Liver (tissue), 8 donors: ENCODE measurements at regions not wholly inside any gene's neighbourhood (a gene's known extent, or its start where the extent isn't known, plus 50 kb on each side); places are given as distances from the start of the nearest gene placed in this dataset.

Experiments
- DNase-seq: peaks from one replicate; pipeline ENCODE4 v3.0.0-alpha.2; 2017; ENCODE audit warnings: low spot score
- H3K27ac ChIP-seq, 2 donors: one replicate each; pipeline ENCODE4 v1.7.0; 2013; ENCODE audit warnings: inconsistent platforms in 2 of 2, low read length in 2 of 2, control low read depth in 1 of 2, low read depth in 1 of 2, mild to moderate bottlenecking in 1 of 2
- H3K27me3 ChIP-seq, 4 donors: one replicate each; pipeline versions ENCODE4 v1.6.1 to v1.7.0; 2013; ENCODE audit warnings: low read length in 3 of 4, inconsistent platforms in 1 of 4, mild to moderate bottlenecking in 1 of 4, moderate library complexity in 1 of 4; ENCODE audit not compliant: control insufficient read depth in 4 of 4, insufficient read depth in 4 of 4
- H3K36me3 ChIP-seq, 4 donors: one replicate each; pipeline versions ENCODE4 v1.6.1 to v1.7.0; 2013; ENCODE audit warnings: low read length in 3 of 4, mild to moderate bottlenecking in 3 of 4, low read depth in 1 of 4, moderate library complexity in 1 of 4; ENCODE audit not compliant: control insufficient read depth in 4 of 4, insufficient read depth in 3 of 4
- H3K4me1 ChIP-seq, 4 donors: one replicate each; pipeline versions ENCODE4 v1.6.1 to v1.7.0; 2013; ENCODE audit warnings: low read length in 3 of 4, mild to moderate bottlenecking in 3 of 4, moderate library complexity in 1 of 4; ENCODE audit not compliant: control insufficient read depth in 4 of 4, insufficient read depth in 4 of 4
- H3K4me3 ChIP-seq, 3 donors: one replicate each; pipeline versions ENCODE4 v1.6.1 to v1.7.0; 2013; ENCODE audit warnings: low read length in 3 of 3, control low read depth in 1 of 3, low read depth in 1 of 3, mild to moderate bottlenecking in 1 of 3
- H3K9ac ChIP-seq, 2 donors: one replicate each; pipeline ENCODE4 v1.7.0; 2013; ENCODE audit warnings: low read length in 2 of 2, mild to moderate bottlenecking in 2 of 2, moderate library complexity in 2 of 2, control low read depth in 1 of 2, low read depth in 1 of 2
- H3K9me3 ChIP-seq, 4 donors: one replicate each; pipeline versions ENCODE4 v1.6.1 to v1.7.0; 2013; ENCODE audit warnings: low read length in 3 of 4; ENCODE audit not compliant: control insufficient read depth in 4 of 4
- ATF3 ChIP-seq: IDR thresholded peaks from 2 replicates; pipeline ENCODE4 v1.6.1; 2016; ENCODE audit warnings: antibody characterized with exemption
- CTCF ChIP-seq: fragments of 150-350 bp; IDR thresholded peaks from 2 replicates; pipeline ENCODE4 v1.5.1; 2017; ENCODE audit warnings: improper control_type of control experiment, low read depth, low read length; ENCODE audit not compliant: missing input control
- FOXA1 ChIP-seq: IDR thresholded peaks from 2 replicates; pipeline ENCODE4 v1.6.1; 2016; ENCODE audit warnings: antibody characterized with exemption
- FOXA2 ChIP-seq: IDR thresholded peaks from 2 replicates; pipeline ENCODE4 v1.6.1; 2016; ENCODE audit warnings: antibody characterized with exemption
- GABPA ChIP-seq, 2 donors: IDR thresholded peaks in 1 of 2; conservative IDR thresholded peaks in 1 of 2; 2 replicates each; pipeline ENCODE4 v1.6.1; 2016; ENCODE audit warnings: antibody characterized with exemption in 2 of 2, mild to moderate bottlenecking in 1 of 2, moderate library complexity in 1 of 2
- HNF4A ChIP-seq, 2 donors: conservative IDR thresholded peaks; 2 replicates each; pipeline ENCODE4 v1.6.1; 2016; ENCODE audit warnings: antibody characterized with exemption in 2 of 2, mild to moderate bottlenecking in 2 of 2
- HNF4G ChIP-seq: IDR thresholded peaks from 2 replicates; pipeline ENCODE4 v1.6.1; 2016; ENCODE audit warnings: antibody characterized with exemption
- JUND ChIP-seq, 2 donors: IDR thresholded peaks; 2 replicates each; pipeline ENCODE4 v1.6.1; 2016; ENCODE audit warnings: antibody characterized with exemption in 2 of 2
- MAX ChIP-seq: IDR thresholded peaks from 2 replicates; pipeline ENCODE4 v1.6.1; 2016; ENCODE audit warnings: antibody characterized with exemption
- NR2F2 ChIP-seq: IDR thresholded peaks from 2 replicates; pipeline ENCODE4 v1.6.1; 2016; ENCODE audit warnings: antibody characterized with exemption
- RAD21 ChIP-seq, 2 donors: IDR thresholded peaks; 2 replicates each; pipeline ENCODE4 v1.6.1; 2016; ENCODE audit warnings: antibody characterized with exemption in 2 of 2, mild to moderate bottlenecking in 2 of 2
- REST ChIP-seq: IDR thresholded peaks from 2 replicates; pipeline ENCODE4 v1.6.1; 2016; ENCODE audit warnings: antibody characterized with exemption, mild to moderate bottlenecking
- RXRA ChIP-seq, 2 donors: IDR thresholded peaks; 2 replicates each; pipeline ENCODE4 v1.6.1; 2017 to 2018; ENCODE audit warnings: antibody characterized with exemption in 2 of 2, mild to moderate bottlenecking in 1 of 2
- SP1 ChIP-seq: IDR thresholded peaks from 2 replicates; pipeline ENCODE4 v1.6.1; 2018; ENCODE audit warnings: antibody characterized with exemption, mild to moderate bottlenecking
- TAF1 ChIP-seq: conservative IDR thresholded peaks from 2 replicates; pipeline ENCODE4 v1.6.1; 2016; ENCODE audit warnings: antibody characterized with exemption, mild to moderate bottlenecking
- YY1 ChIP-seq: IDR thresholded peaks from 2 replicates; pipeline ENCODE4 v1.6.1; 2016; ENCODE audit warnings: antibody characterized with exemption, mild to moderate bottlenecking
- ZBTB33 ChIP-seq: IDR thresholded peaks from 2 replicates; pipeline ENCODE4 v1.6.1; 2016; ENCODE audit warnings: antibody characterized with exemption
- WGBS: extraction: QIAGEN DNeasy Blood & Tissue Kit; methylation state at CpG from one replicate; pipeline ENCODE4 v1.1.7; 2013; 5-methylcytosine and 5-hydroxymethylcytosine counted together
- donor health status: healthy.
- donor health status: healthy.
- donor health status: healthy.
- donor health status: healthy.
- donor health status: healthy.

GRCh38 chr5:87898574-87898973, 370.1 kb downstream of the TMEM161B start:
- WGBS, result 77% methylated on average over 6 of the region's 6 CpGs
- no peak overlapping the region for H3K27ac ChIP-seq
- H3K4me1 ChIP-seq, result peaks cover 0 to 5% (median 2%) of the 10 kb centered on the region in 4 donors
- H3K9ac ChIP-seq, result no peak overlapping the region
- H3K9me3 ChIP-seq, result no peaks in the 10 kb centered on the region
- TF ChIP-seq GABPA (IDR thresholded peaks at IDR 0.05 in 1 of 2, conservative IDR thresholded peaks at IDR 0.05 in 1 of 2), result no peak
- TF ChIP-seq FOXA2, result no peak
- no peak for TF ChIP-seq HNF4G
- TF ChIP-seq JUND (IDR thresholded peaks at IDR 0.05), result no peak
- TF ChIP-seq YY1, result no peak
- no peak for TF ChIP-seq ZBTB33
- TF ChIP-seq TAF1, result no peak
- TF ChIP-seq HNF4A (conservative IDR thresholded peaks at IDR 0.05), result no peak
- TF ChIP-seq SP1, result no peak
- TF ChIP-seq RXRA (IDR thresholded peaks at IDR 0.05), result no peak
- TF ChIP-seq FOXA1, result no peak
- TF ChIP-seq ATF3, result no peak
- TF ChIP-seq MAX, result no peak
- TF ChIP-seq REST, result no peak
- TF ChIP-seq CTCF, result no peak
- no peak for TF ChIP-seq RAD21 (IDR thresholded peaks at IDR 0.05)
- H3K36me3 ChIP-seq, result no peaks in the 10 kb centered on the region
- DNase-seq, result no peak
- no peaks in the 10 kb centered on the region for H3K27me3 ChIP-seq
- H3K4me3 ChIP-seq, result no peak overlapping the region

GRCh38 chr5:87888139-87888538, 380.5 kb downstream of the TMEM161B start:
- Histone ChIP-seq H3K9ac (no peak overlapping the region), H3K4me1 (no peaks in the 10 kb centered on the region), H3K4me3 (no peak overlapping the region), H3K27ac (no peak overlapping the region), H3K27me3 (no peaks in the 10 kb centered on the region), H3K36me3 (no peaks in the 10 kb centered on the region), H3K9me3 (no peaks in the 10 kb centered on the region)
- TF ChIP-seq NR2F2 (no peak), TAF1 (no peak), ATF3 (no peak)
- no peak for DNase-seq
- 68% methylated on average over 2 of the region's 2 CpGs for WGBS
